K562 (cell line): ENCODE measurements at regions not wholly inside any gene's neighbourhood (a gene's known extent, or its start where the extent isn't known, plus 50 kb on each side); places are given as distances from the start of the nearest gene placed in this dataset.
A peak's percentile ranks its signal among the peaks of the same experiment; 100 is the strongest.

Experiments used
- CBFA2T2 ChIP-seq: fragments of 450-650 bp; conservative IDR thresholded peaks from 2 replicates; pipeline ENCODE4 v1.6.1; 2017; ENCODE audit warnings: mild to moderate bottlenecking
- E2F3 ChIP-seq: fragments of 250-450 bp; sonication (Bioruptor Pico); IDR thresholded peaks from 2 replicates; pipeline ENCODE4 v1.4.0; 2020; ENCODE audit warnings: mild to moderate bottlenecking
- SNIP1 ChIP-seq: fragments of 450-650 bp; IDR thresholded peaks from 2 replicates; pipeline ENCODE4 v1.7.1; 2017; ENCODE audit warnings: low read depth, mild to moderate bottlenecking
- SRSF7 ChIP-seq: fragments of 200-400 bp; formaldehyde crosslinking; optimal IDR thresholded peaks from 2 replicates; pipeline ENCODE3; 2017; ENCODE audit warnings: mild to moderate bottlenecking, low read depth, low read length
- TEAD1 ChIP-seq, 2 experiments: fragments of 450-650 bp in 1 of 2; sonication (generic) in 1 of 2; formaldehyde crosslinking; IDR thresholded peaks; 2 replicates each; pipeline versions ENCODE4 v1.4.0 to v1.8.0; 2020 to 2022; ENCODE audit warnings: mild to moderate bottlenecking in 2 of 2, missing genetic modification reagents in 1 of 2
- TFAM ChIP-seq: fragments of 250-450 bp; sonication (Bioruptor Pico); conservative IDR thresholded peaks from 2 replicates; pipeline ENCODE4 v1.5.0; 2021; ENCODE audit warnings: mild to moderate bottlenecking, moderate library complexity
- ZKSCAN3 ChIP-seq: fragments of 250-450 bp; sonication (Bioruptor Pico); IDR thresholded peaks from 2 replicates; pipeline ENCODE4 v1.4.0; 2020
- ZKSCAN8 ChIP-seq: fragments of 200-800 bp; sonication (Bioruptor generic); IDR thresholded peaks from 2 replicates; pipeline ENCODE4 v1.6.1; 2016; ENCODE audit warnings: missing genetic modification characterization, missing compliant biosample characterization
- ZNF24 ChIP-seq: fragments of 450-650 bp; IDR thresholded peaks from 2 replicates; pipeline ENCODE4 v1.6.1; 2016
- ZNF507 ChIP-seq: conservative IDR thresholded peaks from 2 replicates; pipeline ENCODE4 v1.6.1; 2017; ENCODE audit warnings: missing genetic modification characterization, missing compliant biosample characterization
- TF ChIP-seq, protein P1 (sequence below), 2 experiments: fragments of 450-650 bp; IDR thresholded peaks; 2 replicates each; pipeline ENCODE4 v1.6.1; 2018; ENCODE audit warnings: mild to moderate bottlenecking in 2 of 2, low read depth in 1 of 2; ENCODE audit not compliant: partially characterized antibody in 2 of 2
- TF ChIP-seq, protein P2 (sequence below): fragments of 450-650 bp; formaldehyde crosslinking; IDR thresholded peaks from 2 replicates; pipeline ENCODE4 v1.4.0; 2022; ENCODE audit warnings: missing genetic modification characterization
- TF ChIP-seq, protein P3 (sequence below): IDR thresholded peaks from 3 replicates; pipeline ENCODE4 v1.6.1; 2011; ENCODE audit warnings: borderline replicate concordance, mild to moderate bottlenecking, moderate library complexity; ENCODE audit not compliant: insufficient read length; ENCODE audit errors: extremely low read depth
- TF ChIP-seq, protein P4 (sequence below): fragments of 450-650 bp; IDR thresholded peaks from 2 replicates; pipeline ENCODE4 v1.6.1; 2018; ENCODE audit not compliant: partially characterized antibody

DNA sequence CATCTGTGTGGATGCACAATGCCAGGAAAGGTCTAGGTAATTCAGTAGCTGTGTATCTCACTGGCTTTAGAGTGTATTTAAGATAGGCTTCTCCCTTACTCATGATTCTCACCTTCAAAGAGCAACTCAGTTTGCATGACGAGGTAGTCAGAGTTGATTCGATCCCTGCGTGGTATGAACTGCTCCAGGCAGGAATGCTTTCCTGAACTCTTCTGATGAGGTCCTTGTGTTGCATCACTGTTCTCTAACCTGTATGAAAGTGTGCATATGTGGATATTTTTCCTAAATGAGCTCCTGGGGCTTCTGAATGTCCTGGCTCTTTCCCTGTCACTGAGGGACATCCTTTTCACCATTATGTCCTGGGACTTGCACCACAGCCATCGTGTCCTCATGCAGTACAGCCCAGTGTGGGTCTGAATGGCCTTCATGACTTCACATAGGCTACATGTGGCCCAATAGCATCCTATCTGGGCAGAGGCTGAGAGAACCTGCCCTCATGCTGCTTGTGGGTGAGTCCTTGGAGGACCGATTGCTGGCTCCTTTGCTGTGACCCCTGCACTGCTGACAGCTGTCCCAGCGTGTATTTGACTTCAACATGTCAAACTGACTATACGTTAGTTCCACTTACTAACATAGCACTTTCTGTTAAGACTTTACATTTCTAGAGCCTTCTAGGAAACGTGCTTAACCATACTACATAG, 65.3 kb upstream of the WDR1 start (continued):
- TF ChIP-seq, protein P1, sequence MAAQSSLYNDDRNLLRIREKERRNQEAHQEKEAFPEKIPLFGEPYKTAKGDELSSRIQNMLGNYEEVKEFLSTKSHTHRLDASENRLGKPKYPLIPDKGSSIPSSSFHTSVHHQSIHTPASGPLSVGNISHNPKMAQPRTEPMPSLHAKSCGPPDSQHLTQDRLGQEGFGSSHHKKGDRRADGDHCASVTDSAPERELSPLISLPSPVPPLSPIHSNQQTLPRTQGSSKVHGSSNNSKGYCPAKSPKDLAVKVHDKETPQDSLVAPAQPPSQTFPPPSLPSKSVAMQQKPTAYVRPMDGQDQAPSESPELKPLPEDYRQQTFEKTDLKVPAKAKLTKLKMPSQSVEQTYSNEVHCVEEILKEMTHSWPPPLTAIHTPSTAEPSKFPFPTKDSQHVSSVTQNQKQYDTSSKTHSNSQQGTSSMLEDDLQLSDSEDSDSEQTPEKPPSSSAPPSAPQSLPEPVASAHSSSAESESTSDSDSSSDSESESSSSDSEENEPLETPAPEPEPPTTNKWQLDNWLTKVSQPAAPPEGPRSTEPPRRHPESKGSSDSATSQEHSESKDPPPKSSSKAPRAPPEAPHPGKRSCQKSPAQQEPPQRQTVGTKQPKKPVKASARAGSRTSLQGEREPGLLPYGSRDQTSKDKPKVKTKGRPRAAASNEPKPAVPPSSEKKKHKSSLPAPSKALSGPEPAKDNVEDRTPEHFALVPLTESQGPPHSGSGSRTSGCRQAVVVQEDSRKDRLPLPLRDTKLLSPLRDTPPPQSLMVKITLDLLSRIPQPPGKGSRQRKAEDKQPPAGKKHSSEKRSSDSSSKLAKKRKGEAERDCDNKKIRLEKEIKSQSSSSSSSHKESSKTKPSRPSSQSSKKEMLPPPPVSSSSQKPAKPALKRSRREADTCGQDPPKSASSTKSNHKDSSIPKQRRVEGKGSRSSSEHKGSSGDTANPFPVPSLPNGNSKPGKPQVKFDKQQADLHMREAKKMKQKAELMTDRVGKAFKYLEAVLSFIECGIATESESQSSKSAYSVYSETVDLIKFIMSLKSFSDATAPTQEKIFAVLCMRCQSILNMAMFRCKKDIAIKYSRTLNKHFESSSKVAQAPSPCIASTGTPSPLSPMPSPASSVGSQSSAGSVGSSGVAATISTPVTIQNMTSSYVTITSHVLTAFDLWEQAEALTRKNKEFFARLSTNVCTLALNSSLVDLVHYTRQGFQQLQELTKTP (IDR thresholded peaks at IDR 0.05; ENCODE audit: low read depth in 1 of 2, partially characterized antibody in 2 of 2), result no peak
- 0 out of 4 replicates have a peak, but pooled peaks of 1 of the 2 experiments have one; percentile 30 for TF ChIP-seq TEAD1 (CRISPR knock-in tag; IDR thresholded peaks at IDR 0.05)
- no peak for TF ChIP-seq SRSF7
- TF ChIP-seq, protein P2, sequence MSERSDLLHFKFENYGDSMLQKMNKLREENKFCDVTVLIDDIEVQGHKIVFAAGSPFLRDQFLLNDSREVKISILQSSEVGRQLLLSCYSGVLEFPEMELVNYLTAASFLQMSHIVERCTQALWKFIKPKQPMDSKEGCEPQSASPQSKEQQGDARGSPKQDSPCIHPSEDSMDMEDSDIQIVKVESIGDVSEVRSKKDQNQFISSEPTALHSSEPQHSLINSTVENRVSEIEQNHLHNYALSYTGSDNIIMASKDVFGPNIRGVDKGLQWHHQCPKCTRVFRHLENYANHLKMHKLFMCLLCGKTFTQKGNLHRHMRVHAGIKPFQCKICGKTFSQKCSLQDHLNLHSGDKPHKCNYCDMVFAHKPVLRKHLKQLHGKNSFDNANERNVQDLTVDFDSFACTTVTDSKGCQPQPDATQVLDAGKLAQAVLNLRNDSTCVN (CRISPR knock-in tag), result no peak
- no peak for TF ChIP-seq TFAM (CRISPR knock-in tag)
- TF ChIP-seq ZNF507 (tag), result no peak
- no peak for TF ChIP-seq E2F3
- TF ChIP-seq SNIP1, result 0 out of 2 replicates have a peak, but pooled peaks have one; percentile 0
- TF ChIP-seq, protein P3, sequence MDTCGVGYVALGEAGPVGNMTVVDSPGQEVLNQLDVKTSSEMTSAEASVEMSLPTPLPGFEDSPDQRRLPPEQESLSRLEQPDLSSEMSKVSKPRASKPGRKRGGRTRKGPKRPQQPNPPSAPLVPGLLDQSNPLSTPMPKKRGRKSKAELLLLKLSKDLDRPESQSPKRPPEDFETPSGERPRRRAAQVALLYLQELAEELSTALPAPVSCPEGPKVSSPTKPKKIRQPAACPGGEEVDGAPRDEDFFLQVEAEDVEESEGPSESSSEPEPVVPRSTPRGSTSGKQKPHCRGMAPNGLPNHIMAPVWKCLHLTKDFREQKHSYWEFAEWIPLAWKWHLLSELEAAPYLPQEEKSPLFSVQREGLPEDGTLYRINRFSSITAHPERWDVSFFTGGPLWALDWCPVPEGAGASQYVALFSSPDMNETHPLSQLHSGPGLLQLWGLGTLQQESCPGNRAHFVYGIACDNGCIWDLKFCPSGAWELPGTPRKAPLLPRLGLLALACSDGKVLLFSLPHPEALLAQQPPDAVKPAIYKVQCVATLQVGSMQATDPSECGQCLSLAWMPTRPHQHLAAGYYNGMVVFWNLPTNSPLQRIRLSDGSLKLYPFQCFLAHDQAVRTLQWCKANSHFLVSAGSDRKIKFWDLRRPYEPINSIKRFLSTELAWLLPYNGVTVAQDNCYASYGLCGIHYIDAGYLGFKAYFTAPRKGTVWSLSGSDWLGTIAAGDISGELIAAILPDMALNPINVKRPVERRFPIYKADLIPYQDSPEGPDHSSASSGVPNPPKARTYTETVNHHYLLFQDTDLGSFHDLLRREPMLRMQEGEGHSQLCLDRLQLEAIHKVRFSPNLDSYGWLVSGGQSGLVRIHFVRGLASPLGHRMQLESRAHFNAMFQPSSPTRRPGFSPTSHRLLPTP, result no peak
- TF ChIP-seq CBFA2T2, result no peak
- TF ChIP-seq ZNF24, result no peak
- TF ChIP-seq, protein P4, sequence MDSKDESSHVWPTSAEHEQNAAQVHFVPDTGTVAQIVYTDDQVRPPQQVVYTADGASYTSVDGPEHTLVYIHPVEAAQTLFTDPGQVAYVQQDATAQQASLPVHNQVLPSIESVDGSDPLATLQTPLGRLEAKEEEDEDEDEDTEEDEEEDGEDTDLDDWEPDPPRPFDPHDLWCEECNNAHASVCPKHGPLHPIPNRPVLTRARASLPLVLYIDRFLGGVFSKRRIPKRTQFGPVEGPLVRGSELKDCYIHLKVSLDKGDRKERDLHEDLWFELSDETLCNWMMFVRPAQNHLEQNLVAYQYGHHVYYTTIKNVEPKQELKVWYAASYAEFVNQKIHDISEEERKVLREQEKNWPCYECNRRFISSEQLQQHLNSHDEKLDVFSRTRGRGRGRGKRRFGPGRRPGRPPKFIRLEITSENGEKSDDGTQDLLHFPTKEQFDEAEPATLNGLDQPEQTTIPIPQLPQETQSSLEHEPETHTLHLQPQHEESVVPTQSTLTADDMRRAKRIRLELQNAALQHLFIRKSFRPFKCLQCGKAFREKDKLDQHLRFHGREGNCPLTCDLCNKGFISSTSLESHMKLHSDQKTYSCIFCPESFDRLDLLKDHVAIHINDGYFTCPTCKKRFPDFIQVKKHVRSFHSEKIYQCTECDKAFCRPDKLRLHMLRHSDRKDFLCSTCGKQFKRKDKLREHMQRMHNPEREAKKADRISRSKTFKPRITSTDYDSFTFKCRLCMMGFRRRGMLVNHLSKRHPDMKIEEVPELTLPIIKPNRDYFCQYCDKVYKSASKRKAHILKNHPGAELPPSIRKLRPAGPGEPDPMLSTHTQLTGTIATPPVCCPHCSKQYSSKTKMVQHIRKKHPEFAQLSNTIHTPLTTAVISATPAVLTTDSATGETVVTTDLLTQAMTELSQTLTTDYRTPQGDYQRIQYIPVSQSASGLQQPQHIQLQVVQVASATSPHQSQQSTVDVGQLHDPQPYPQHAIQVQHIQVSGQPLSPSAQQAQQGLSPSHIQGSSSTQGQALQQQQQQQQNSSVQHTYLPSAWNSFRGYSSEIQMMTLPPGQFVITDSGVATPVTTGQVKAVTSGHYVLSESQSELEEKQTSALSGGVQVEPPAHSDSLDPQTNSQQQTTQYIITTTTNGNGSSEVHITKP, result no peak
- TF ChIP-seq ZKSCAN3 (CRISPR knock-in tag), result no peak
- no peak for TF ChIP-seq ZKSCAN8
